HG03558 (cell line): ENCODE measurements at regions not wholly inside any gene's neighbourhood (a gene's known extent, or its start where the extent isn't known, plus 50 kb on each side); places are given as distances from the start of the nearest gene placed in this dataset.

Experiments
- ATAC-seq: cut with Tn5 transposase; IDR thresholded peaks from one replicate; pipeline ENCODE4 v1.9.1; 2021; ENCODE audit warnings: moderate number of reproducible peaks; ENCODE audit not compliant: unreplicated experiment; ENCODE audit errors: extremely low read depth

- no peak for ATAC-seq
These were observed 78.4 kb downstream of the INHBB start for GRCh38 chr2:120424274-120424796.

DNA sequence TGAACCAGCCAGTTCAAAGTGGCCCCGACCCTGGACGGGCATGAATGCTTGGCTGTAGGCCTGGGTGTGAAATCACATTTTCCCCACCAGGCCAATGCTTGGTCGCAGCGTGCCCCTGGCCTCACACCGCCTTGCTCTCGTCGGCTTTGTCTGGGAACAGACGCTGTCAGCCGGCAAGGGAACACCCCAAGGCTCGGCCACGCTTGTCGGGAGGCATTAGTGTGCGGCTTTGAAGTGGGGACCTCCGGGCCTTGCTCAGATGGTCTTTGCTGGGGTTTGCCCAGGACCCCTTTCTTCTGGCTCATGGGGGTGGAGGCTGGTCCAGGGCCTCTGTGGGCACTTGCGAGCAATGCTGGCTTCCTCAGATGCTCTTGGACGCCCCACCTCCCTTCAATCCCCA is 79.1 kb downstream of the INHBB start:
- no peak for ATAC-seq

GRCh38 chr2:120428748-120429147 is 82.8 kb downstream of the INHBB start:
- no peak for ATAC-seq

- no peak for ATAC-seq
These were observed 83.9 kb downstream of the INHBB start for GRCh38 chr2:120429586-120430500.

DNA sequence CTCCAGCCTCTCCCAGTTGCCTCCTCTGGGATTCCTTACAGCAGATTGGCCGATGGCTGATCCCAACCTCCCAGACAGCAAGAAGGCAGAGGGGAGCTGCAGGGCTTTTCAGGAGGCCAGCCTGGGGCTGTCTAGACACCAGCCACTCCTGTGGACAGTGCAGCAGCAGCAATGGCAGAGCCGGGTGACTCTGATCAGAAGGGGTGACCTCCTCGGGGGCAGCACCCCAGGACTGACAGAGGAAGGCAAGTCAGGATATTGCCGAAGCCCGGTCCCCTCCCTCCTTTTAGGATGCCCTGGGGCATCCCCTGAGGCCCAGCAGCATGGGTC is 84.5 kb downstream of the INHBB start:
- ATAC-seq: no peak

DNA sequence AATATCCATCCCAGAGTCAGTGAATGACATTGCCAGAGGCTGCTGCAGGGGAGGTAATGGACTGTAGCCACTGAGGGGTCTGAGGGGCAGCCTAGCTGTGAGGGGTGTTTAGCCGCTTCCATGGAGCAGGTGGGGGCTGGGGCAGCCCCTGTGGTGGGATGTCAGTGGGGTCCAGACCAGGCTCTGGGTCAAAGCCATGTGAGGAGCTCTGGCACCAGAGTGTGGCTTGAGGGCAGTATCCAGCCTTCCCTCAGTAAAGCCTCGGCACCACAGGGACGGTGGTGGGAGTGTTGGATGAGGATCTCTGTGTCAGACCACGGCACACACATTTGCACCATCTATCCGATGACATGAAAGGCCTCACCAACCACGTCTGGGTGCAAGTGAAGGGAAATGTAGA is 85.0 kb downstream of the INHBB start:
- no peak for ATAC-seq

DNA sequence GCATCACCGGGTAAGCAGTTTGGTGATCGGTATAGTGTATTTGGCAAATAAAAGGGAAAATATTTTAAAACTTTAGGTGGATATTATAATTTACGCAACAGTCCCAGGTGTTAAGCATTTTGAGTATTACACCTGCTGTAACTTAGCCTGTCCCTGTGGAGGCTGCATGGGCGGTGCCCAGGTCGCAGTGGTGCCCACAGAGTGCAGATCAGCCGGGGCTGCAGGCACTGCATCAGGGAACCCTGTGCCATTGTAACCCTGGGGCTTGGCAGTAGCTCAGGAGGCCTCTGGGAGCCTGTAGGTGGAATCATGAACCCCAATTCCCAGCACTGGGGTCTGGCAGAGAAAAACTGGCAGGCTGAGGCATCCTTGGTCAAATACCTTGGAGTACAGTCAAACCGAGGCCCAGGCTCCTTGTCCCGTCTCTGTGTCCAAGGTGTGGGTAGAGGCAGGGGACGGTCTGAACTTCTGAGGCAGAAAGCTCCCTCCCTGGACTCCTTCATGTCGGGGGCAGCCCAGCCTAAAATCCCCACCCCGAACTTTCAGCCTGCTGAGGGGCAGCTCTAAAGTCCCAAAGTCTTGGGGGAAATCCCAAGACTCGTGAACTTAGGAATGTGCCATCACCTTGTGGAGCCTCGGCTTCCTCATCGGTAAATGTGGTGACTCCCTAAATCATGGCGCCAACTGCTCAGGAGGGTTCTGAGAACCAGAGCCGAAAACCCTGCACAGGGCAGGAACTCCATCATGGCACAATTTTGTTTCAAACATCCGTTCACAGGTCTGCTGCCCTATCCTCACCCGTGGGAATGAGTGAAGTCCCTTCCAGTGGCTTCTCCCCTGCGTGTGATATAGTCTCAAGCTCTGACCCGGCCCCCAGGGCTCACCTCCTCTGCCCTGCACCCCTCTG is 85.7 kb downstream of the INHBB start:
- no peak for ATAC-seq

GRCh38 chr2:120432293-120432975 is 86.5 kb downstream of the INHBB start:
- ATAC-seq: no peak

DNA sequence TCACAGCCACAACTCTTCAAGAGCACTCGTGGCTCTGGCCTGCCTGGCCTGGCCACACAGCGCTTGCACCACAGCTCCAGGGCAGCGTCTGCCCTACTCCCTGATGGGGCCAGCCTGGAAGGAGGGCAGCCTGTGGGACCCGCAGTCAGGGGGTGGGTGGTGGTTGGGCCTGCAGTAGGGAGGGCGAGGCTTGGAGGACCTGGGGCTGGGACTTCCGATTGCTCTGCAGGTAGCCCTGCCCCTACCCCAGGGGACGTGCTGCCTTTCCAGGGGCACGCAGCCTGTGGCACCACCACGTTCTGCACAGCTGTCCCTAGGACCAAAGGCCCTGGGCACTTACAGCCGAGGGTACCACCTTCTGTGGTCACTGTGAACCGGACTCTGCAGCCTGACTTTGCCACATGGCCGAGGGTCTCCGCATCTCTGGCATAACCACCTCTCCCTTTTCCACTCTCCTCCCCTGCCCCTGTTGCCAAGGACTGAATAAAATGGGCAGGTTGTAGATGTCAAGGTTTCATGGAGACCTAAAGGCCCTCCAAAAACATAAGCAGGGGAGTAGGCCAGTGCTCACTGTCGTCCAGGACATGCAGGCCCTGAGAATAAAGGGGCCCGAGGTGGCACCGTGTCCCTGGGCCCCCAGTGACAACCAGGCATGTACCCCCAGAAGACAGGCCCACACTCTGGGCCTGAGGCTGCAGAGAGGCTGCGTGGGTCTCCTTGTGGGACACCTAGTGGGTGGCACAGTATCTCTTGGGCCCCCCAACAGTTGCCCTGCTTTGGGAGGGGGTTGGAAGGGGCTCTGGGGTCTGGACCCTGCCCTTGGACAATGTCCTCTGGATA is 87.3 kb downstream of the INHBB start:
- ATAC-seq: no peak

DNA sequence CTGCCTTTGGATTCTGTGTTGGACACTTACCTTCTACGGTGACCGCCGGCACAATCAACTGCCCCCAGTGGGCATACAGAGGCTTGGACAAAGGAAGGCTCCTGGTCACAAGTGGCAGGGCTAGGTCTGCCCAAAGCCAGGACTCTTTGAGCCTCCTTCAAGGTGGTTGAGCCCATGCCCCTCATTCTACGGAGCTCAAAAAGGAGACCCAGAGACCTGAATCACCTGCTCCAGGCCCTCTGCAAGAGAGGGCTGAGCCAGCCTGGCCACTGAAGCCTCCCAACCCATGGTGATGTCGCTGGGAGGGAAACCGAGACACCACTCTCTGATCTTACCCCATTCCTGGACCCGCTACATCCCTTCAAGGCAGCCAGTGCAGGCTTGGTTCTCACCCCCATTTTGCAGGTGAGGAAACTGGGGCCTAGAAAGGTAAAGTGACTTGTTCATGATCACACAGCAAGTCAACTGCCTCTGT is 87.9 kb downstream of the INHBB start:
- no peak for ATAC-seq

DNA sequence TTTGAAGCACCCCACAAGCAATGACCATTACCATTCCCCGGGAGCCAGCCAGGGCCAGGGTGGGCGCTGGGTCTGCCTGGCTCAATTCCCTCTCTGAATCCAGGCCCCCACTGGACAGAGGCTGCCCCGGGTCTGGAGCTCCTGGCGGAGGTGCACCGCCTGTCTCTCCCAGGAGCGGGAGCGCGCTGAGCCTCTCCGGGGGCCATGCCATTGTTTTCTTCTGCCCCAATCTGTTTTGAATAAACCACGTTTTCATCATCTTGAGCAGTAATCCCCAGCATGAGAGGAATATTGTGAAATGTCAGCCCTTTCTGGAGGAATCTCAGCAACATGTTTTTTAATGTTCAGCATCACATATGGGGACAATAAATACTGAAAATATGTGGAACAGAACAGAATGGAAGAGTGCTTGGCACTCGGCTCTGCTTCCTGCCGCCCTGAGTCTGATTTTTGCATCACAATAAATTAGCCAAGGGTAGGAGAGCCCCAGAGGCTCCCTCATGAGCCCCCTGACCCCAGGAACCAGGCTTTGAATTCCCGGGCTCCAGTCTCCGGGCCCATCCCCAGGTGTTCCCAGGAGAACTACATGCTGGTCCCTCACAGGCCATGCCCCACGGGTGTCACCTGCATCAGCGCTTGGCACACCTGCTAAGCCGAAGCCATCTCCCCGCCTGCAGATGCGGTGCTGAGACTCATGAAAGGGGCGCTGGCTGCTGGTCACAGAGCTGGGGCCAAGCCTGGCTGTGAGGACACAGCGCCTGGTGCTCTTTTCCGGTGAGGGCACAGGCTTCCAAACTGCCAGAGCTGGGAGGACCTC is 88.8 kb downstream of the INHBB start:
- no peak for ATAC-seq

DNA sequence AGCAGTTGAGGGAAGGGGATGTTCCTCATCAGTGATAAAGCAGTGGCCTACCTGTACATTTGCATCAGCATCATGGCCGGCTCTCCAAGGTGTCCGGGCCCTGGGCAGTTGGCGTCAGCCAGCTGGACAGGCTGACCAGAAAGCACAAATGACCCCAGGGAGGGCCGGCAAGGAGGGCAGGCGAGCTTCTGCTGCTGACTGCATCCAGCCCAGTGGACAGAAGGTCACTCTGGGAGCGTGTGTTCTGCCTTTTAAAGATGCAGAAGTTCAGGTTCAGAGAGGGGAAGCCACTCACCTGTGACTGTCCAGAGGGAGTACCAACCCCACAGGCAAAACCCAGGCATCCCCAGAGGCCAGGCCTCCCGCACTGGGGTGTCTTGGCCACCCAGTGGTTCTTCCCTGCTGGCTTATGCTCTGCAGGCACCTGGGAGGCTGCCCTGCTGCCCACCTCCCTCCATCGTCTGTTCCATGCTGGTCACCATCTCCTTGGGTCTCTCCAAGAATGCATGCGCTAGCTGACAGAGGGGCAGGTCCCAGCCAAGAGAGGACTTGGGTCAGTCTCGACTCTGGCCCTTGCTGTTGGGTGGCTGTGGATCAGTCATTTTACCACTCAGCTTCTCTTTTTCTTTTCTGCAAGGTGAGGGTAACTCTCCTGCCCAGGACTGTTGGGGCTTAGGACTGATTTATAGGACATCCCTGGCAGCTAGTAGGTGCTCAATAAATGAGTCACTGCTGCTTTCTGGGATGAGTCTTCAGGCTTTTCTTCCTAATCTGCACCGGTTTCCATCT is 89.9 kb downstream of the INHBB start:
- no peak for ATAC-seq

- ATAC-seq: no peak
These were observed 90.5 kb downstream of the INHBB start for GRCh38 chr2:120436460-120436739.

DNA sequence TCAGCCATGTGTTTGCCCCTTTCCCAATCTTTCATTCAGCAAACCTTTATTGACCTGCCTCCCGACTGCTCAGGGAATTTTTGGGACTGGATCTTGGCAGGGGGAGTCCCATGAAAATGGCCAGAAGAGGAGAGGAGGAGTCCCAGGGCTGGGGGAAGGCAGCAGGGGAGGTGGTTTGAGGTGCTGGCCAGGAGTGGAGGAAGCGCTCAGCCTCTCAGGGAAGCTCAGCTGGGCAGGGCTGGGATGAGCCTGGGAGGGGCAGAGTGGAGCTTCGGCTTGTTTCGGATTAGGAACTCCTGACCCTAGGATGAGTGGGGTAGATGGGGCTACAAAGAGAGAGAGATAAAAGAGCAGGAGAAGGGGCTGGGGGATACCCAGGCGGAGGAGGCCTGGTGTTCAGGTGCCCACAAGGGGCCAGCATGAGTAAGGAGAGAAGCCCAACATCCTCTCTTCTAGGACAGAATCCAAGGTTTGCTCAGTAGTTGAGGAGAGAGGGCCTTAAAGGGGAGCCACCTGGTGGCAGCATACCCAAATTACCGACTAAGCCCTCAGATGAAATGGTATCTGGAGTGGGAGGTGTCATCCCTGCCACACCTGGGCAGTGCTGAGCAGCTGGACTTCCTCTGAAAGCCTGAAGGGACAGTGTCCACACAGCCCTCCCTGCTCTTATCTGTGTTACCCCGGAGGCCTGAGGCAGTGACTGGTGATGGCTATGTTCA is 91.1 kb downstream of the INHBB start:
- ATAC-seq: no peak

GRCh38 chr2:120437604-120438000 is 91.7 kb downstream of the INHBB start:
- no peak for ATAC-seq

- ATAC-seq: no peak
These were observed 92.5 kb downstream of the INHBB start for GRCh38 chr2:120438301-120439066.

- no peak for ATAC-seq
These were observed 93.1 kb downstream of the INHBB start for GRCh38 chr2:120439067-120439368.
